ENCODE measurements at regions not wholly inside any gene's neighbourhood (a gene's known extent, or its start where the extent isn't known, plus 50 kb on each side); places are given as distances from the start of the nearest gene placed in this dataset.

DNA sequence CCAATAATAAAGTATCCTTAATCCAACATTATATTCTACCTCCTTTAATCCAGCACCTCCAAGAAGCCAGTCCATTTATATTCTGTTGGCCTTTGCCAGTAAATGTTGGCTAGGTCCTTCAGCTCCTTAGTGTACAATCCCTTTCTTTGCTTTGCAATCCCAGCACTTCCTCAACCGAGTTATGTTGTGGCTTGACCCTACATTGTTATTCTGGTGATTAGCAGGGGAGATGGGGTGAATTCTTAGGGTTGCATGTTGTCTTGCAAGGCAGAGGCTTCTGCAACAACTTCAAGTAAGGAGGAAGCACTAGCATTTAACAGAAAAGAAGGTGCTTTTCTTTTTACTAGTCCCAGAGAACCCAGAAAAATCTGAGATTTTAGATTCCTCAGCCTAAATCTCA, 127.2 kb downstream of the CD47 start:
- Histone ChIP-seq H2AFZ (ENCODE audit: low read length) (no peak overlapping the region), H4K20me1 (ENCODE audit: insufficient read depth, low read length) (no peaks in the 10 kb centered on the region), H3K79me2 (ENCODE audit: insufficient read depth, low read length) (no peaks in the 10 kb centered on the region), H3K27ac (ENCODE audit: low read depth, low read length) (no peak overlapping the region), H3K36me3 (ENCODE audit: insufficient read depth, low read length) (no peaks in the 10 kb centered on the region), H3K4me3 (ENCODE audit: insufficient read depth, low read length) (no peak overlapping the region), H3K4me2 (ENCODE audit: insufficient read depth, low read length) (no peak overlapping the region), H3K27me3 (ENCODE audit: insufficient read depth, low read length) (no peaks in the 10 kb centered on the region), H3K9me3 (ENCODE audit: low read depth, low read length) (no peaks in the 10 kb centered on the region), H3K4me1 (ENCODE audit: insufficient read depth, low read length) (no peaks in the 10 kb centered on the region)
- no peak for DNase-seq (ENCODE audit: insufficient read length, low spot score, missing footprints)
- TF ChIP-seq, protein P1, sequence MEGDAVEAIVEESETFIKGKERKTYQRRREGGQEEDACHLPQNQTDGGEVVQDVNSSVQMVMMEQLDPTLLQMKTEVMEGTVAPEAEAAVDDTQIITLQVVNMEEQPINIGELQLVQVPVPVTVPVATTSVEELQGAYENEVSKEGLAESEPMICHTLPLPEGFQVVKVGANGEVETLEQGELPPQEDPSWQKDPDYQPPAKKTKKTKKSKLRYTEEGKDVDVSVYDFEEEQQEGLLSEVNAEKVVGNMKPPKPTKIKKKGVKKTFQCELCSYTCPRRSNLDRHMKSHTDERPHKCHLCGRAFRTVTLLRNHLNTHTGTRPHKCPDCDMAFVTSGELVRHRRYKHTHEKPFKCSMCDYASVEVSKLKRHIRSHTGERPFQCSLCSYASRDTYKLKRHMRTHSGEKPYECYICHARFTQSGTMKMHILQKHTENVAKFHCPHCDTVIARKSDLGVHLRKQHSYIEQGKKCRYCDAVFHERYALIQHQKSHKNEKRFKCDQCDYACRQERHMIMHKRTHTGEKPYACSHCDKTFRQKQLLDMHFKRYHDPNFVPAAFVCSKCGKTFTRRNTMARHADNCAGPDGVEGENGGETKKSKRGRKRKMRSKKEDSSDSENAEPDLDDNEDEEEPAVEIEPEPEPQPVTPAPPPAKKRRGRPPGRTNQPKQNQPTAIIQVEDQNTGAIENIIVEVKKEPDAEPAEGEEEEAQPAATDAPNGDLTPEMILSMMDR (IDR thresholded peaks at IDR 0.05; ENCODE audit: extremely low read depth, low read depth, low read length), result no peak

- no peaks in the 10 kb centered on the region for H4K20me1 ChIP-seq (ENCODE audit: insufficient read depth, low read length)
- H3K4me2 ChIP-seq (ENCODE audit: insufficient read depth, low read length), result no peak overlapping the region
- H3K4me3 ChIP-seq (ENCODE audit: insufficient read depth, low read length), result no peak overlapping the region
- H2AFZ ChIP-seq (ENCODE audit: low read length), result no peak overlapping the region
- no peak for DNase-seq (ENCODE audit: insufficient read length, low spot score, missing footprints)
- TF ChIP-seq, protein P1 (IDR thresholded peaks at IDR 0.05; ENCODE audit: extremely low read depth, low read depth, low read length), result no peak
- H3K36me3 ChIP-seq (ENCODE audit: insufficient read depth, low read length), result no peaks in the 10 kb centered on the region
- no peaks in the 10 kb centered on the region for H3K9me3 ChIP-seq (ENCODE audit: low read depth, low read length)
- H3K79me2 ChIP-seq (ENCODE audit: insufficient read depth, low read length), result no peaks in the 10 kb centered on the region
- peaks cover 3% of the 10 kb centered on the region for H3K4me1 ChIP-seq (ENCODE audit: insufficient read depth, low read length)
- H3K27ac ChIP-seq (ENCODE audit: low read depth, low read length), result no peak overlapping the region
- H3K27me3 ChIP-seq (ENCODE audit: insufficient read depth, low read length), result no peaks in the 10 kb centered on the region
Observed at GRCh38 chr3:107962946-107963345, 127.9 kb downstream of the CD47 start.

DNA sequence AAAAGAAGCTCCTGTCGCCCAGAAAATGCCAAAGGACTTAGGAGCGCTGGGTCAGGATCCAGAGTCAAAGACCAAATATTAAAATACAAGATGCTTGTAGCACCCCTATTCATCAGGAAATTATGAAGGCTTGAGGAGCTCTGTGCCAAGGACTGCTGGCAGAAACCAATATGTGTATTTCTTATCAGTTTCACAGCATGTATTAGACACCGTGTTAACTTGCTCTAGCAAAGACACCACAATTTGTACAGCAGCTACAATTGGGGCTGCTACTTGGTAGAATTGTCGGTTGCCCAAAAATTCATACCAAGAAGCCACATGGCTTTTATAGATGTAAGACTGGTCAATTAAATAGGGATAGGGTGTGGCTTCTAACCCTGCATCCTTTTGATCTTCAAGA, 128.8 kb downstream of the CD47 start:
- Histone ChIP-seq H2AFZ (ENCODE audit: low read length) (no peak overlapping the region), H3K79me2 (ENCODE audit: insufficient read depth, low read length) (no peaks in the 10 kb centered on the region), H3K4me1 (ENCODE audit: insufficient read depth, low read length) (peaks cover 12% of the 10 kb centered on the region), H3K36me3 (ENCODE audit: insufficient read depth, low read length) (no peaks in the 10 kb centered on the region), H4K20me1 (ENCODE audit: insufficient read depth, low read length) (no peaks in the 10 kb centered on the region), H3K27ac (ENCODE audit: low read depth, low read length) (no peak overlapping the region), H3K27me3 (ENCODE audit: insufficient read depth, low read length) (no peaks in the 10 kb centered on the region), H3K4me3 (ENCODE audit: insufficient read depth, low read length) (no peak overlapping the region), H3K4me2 (ENCODE audit: insufficient read depth, low read length) (no peak overlapping the region), H3K9me3 (ENCODE audit: low read depth, low read length) (no peaks in the 10 kb centered on the region)
- no peak for DNase-seq (ENCODE audit: insufficient read length, low spot score, missing footprints)
- TF ChIP-seq, protein P1 (IDR thresholded peaks at IDR 0.05; ENCODE audit: extremely low read depth, low read depth, low read length), result no peak

DNA sequence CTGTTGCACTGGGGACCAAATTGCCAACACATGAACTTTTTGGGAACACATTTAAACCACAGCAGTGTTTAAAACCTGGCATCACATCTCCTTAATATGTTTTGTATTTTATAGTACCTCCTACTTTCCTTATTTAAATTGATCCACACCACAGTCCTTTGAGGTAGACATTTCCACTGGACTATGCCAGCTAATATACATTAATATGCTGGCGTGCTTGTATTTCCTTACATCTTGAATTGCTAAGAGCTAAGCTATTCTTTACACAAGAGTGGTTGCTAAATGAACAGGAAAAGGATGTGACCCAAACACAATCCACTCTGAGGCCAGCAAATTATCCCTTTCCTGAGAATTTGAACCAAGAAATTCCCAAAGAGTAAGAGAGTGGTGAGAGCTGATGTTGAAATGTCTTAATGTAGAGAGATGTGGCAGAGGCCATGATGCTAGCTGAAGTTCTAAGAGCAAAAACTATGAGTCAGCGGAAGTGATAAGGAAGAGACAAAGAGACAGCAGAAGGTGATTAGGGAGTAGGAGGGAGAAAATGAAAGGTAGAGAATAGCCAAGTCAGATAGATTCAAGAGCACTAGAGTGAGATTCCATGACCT, 131.2 kb downstream of the CD47 start:
- Histone ChIP-seq H3K36me3 (ENCODE audit: insufficient read depth, low read length) (no peaks in the 10 kb centered on the region), H4K20me1 (ENCODE audit: insufficient read depth, low read length) (no peaks in the 10 kb centered on the region), H2AFZ (ENCODE audit: low read length) (no peak overlapping the region), H3K27ac (ENCODE audit: low read depth, low read length) (no peak overlapping the region), H3K27me3 (ENCODE audit: insufficient read depth, low read length) (no peaks in the 10 kb centered on the region), H3K4me2 (ENCODE audit: insufficient read depth, low read length) (no peak overlapping the region), H3K79me2 (ENCODE audit: insufficient read depth, low read length) (no peaks in the 10 kb centered on the region), H3K4me3 (ENCODE audit: insufficient read depth, low read length) (no peak overlapping the region), H3K9me3 (ENCODE audit: low read depth, low read length) (no peaks in the 10 kb centered on the region), H3K4me1 (ENCODE audit: insufficient read depth, low read length) (peaks cover 18% of the 10 kb centered on the region)
- TF ChIP-seq, protein P1 (IDR thresholded peaks at IDR 0.05; ENCODE audit: extremely low read depth, low read depth, low read length), result no peak
- DNase-seq (ENCODE audit: insufficient read length, low spot score, missing footprints), result no peak

Data from osteoblast (primary cell).